Tibial nerve (tissue), 4 donors: ENCODE measurements at regions not wholly inside any gene's neighbourhood (a gene's known extent, or its start where the extent isn't known, plus 50 kb on each side); places are given as distances from the start of the nearest gene placed in this dataset.
"Not testable (repeated sequence)": the region's sequence is repeated elsewhere in the genome, so short reads cannot be mapped to it uniquely, and the experiment has no call there.

Experiments used
- DNase-seq, 2 donors: peaks; one replicate each; pipeline ENCODE4 v3.0.0-alpha.2; 2019; ENCODE audit warnings: low spot score in 2 of 2
- H3K27ac ChIP-seq, 4 donors: fragments of 200-600 bp; sonication (generic) in 3 of 4; one replicate each; pipeline ENCODE4 v1.5.1; 2017 to 2019; ENCODE audit warnings: mild to moderate bottlenecking in 1 of 4
- H3K27me3 ChIP-seq, 2 donors: fragments of 200-600 bp; sonication (generic) in 1 of 2; one replicate each; pipeline versions ENCODE4 v1.5.1 to v1.6.0; 2017 to 2019
- H3K36me3 ChIP-seq, 3 donors: fragments of 200-600 bp; sonication (generic); one replicate each; pipeline ENCODE4 v1.5.1; 2018 to 2019
- H3K4me1 ChIP-seq, 4 donors: fragments of 200-600 bp; sonication (generic) in 3 of 4; one replicate each; pipeline ENCODE4 v1.5.1; 2017 to 2019
- H3K4me3 ChIP-seq, 4 donors: fragments of 200-600 bp; sonication (generic) in 3 of 4; one replicate each; pipeline ENCODE4 v1.5.1; 2017 to 2019; ENCODE audit warnings: mild to moderate bottlenecking in 1 of 4, moderate library complexity in 1 of 4
- H3K9me3 ChIP-seq, 4 donors: fragments of 200-600 bp; sonication (generic) in 3 of 4; one replicate each; pipeline ENCODE4 v1.5.1; 2017 to 2019
- EP300 ChIP-seq, 2 donors: sonication (generic); formaldehyde crosslinking; IDR thresholded peaks; one replicate each; pipeline ENCODE4 v1.6.1; 2017; ENCODE audit warnings: antibody characterized with exemption in 2 of 2, mild to moderate bottlenecking in 1 of 2
- POLR2A ChIP-seq, 2 donors: fragments of 450-650 bp; IDR thresholded peaks; one replicate each; pipeline ENCODE4 v1.6.1; 2017; ENCODE audit warnings: antibody characterized with exemption in 2 of 2, mild to moderate bottlenecking in 2 of 2, moderate library complexity in 2 of 2
- WGBS, 2 donors: methylation state at CpG; one replicate each; pipeline ENCODE4 v1.1.5; 2018; 5-methylcytosine and 5-hydroxymethylcytosine counted together

DNA sequence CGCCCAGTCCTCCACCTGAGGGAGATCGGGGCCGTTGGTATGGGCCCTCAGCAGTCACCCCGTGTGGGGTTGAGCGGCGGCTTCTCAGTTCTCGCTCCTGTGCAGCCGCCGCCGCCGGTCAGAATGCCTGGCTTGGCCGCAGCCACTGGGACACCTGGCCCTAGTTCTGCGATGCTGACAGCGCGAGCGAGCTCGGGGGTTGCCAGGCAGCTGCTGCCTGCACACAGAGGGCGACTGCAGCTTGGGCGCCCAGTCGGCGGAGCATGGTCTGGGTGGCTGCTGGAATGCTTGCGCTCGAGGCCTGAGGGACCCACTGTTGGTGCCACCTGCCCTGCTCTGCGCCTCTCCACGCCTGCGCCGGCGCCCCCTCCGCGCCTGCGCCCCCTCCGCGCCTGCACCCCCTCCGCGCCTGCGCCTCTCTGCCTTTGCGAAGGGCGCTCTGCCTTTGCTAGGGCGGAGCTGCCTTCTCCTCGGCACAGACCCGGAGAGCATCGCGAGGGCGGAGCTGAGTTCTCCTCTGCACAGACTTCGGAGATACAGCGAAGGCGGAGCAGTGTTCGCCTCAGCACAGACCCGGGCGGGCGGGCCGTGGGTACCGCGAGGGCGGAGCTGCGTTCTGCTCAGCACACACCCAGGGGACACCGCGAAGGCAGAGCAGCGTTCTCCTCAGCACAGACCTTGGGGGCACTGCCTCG is 1648.3 kb downstream of the SPATA31A7 start:
- not testable (repeated sequence) for H3K9me3 ChIP-seq, H3K36me3 ChIP-seq
- H3K27me3 ChIP-seq, result peaks cover 0 to 30% of the 10 kb centered on the region in 2 donors
- H3K4me3 ChIP-seq, result peak overlapping the region; percentile 25 to 48 (median 44)
- peak; percentile 36 to 70 for DNase-seq
- H3K4me1 ChIP-seq, result peaks cover 0 to 15% (median 0%) of the 10 kb centered on the region in 4 donors
- H3K27ac ChIP-seq, result peak overlapping the region in 3 of 4 donors; percentile 27 to 67 (median 47)
- TF ChIP-seq POLR2A (IDR thresholded peaks at IDR 0.05) (peak in 1 of 2 donors; percentile 60), EP300 (IDR thresholded peaks at IDR 0.05) (peak in 1 of 2 donors; percentile 61)
- WGBS, 2 donors, result 0 to 1% methylated on average over 34 to 49 of the region's 60 CpGs

DNA sequence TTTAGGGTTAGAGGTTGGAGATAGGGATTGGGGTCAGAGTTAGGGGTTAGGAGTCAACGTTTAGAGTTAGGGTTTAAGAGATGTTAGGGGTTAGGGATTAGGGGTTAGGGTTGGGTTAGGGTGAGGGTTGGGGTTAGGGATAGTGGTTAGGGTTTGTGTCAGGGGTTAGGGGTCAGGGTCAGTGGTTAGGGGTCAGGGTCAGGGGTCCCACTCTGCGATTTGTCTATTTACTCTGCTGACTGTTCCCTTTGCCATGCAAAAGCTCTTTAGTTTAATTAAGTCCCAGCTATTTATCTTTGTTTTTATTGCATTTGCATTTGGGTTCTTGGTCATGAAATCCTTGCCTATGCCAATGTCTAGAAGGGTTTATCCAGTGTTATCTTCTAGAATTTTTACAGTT is 1649.3 kb downstream of the SPATA31A7 start:
- H3K9me3 ChIP-seq, result peaks cover 0 to 12% (median 2%) of the 10 kb centered on the region in 4 donors
- peaks cover 0 to 28% of the 10 kb centered on the region in 2 donors for H3K27me3 ChIP-seq
- not testable (repeated sequence) for H3K36me3 ChIP-seq, H3K27ac ChIP-seq, DNase-seq, H3K4me3 ChIP-seq
- H3K4me1 ChIP-seq, result peaks cover 0 to 15% (median 0%) of the 10 kb centered on the region in 4 donors
- 21 to 26% methylated on average over 2 of the region's 2 CpGs for WGBS, 2 donors

DNA sequence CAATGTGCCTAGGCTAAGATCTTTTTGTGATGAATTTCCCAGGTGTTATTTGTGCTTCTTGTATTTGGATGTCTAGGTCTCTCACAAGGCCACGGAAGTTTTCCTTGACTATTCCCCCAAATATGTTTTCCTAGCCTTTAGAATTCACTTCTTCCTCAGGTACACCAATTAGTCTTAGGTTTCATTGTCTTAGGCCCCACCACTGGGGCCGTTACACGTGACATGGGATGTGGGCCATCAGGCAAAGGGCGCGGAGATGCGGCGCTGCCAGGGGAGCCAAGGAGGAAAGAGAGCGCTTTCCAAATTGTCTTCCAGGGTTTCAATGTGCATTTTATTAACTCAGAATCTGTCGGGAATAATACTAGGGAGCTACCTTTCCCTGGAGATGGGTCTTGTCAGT is 1653.3 kb downstream of the SPATA31A7 start:
- not testable (repeated sequence) for H3K4me3 ChIP-seq, H3K27ac ChIP-seq, DNase-seq, H3K36me3 ChIP-seq, H3K4me1 ChIP-seq
- H3K27me3 ChIP-seq, result peaks cover 0 to 18% of the 10 kb centered on the region in 2 donors
- H3K9me3 ChIP-seq, result peaks cover 0 to 12% (median 2%) of the 10 kb centered on the region in 4 donors
- WGBS, 2 donors, result 56 to 62% methylated on average over 9 of the region's 9 CpGs

DNA sequence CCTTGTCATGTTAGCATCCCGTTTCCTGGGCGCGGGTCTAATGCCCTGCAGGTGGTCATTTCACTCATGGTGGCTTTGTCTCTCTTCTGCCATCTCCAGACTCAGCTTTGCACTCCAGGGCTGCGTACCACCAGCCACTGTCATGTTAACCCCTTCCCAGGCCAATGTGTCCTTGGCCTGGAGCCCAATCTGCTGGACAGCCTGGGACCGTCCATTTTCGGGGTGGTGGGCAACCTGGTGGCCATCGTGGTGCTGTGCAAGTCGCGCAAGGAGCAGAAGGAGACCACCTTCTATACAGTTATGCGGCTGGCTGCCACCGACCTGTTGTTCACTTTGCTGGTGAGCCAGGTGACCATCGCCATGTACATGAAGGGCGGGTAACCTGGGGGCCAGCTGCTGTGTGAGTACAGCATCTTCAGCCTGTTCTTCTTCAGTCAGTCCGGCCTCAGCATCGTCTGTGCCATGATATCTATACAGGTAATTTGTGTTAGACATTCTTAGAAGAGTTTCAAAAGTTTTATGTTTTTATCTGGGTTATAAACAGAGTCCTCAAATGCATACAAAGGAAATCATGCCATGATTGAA is 1654.0 kb downstream of the SPATA31A7 start:
- H3K4me1 ChIP-seq, H3K27ac ChIP-seq, DNase-seq, H3K4me3 ChIP-seq, H3K36me3 ChIP-seq: not testable (repeated sequence)
- WGBS, 2 donors, result 60 to 74% methylated on average over 9 to 11 of the region's 15 CpGs
- peaks cover 0 to 15% of the 10 kb centered on the region in 2 donors for H3K27me3 ChIP-seq
- H3K9me3 ChIP-seq, result peaks cover 0 to 12% (median 2%) of the 10 kb centered on the region in 4 donors

DNA sequence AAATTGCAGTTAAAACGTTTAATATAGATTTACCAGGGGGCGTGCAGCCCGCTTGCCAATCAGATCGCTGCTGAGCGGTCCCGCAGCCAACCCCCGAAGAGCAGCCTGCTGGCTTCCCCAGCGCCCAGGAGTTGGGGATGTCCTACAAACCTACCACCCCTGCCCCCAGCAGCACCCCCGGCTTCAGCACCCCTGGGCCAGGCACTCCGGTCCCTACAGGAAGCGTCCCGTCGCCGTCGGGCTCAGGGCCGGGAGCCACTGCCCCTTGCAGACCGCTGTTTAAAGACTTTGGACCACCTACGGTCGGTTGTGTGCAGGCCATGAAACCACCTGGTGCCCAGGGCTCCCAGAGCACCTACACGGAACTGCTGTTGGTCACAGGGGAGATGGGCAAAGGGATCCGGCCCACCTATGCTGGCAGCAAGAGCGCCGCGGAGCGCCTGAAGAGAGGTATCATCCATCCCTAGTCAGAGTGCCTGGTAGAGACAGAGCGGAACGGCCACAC is 1654.9 kb downstream of the SPATA31A7 start:
- DNase-seq, H3K36me3 ChIP-seq, H3K4me1 ChIP-seq, H3K27ac ChIP-seq, H3K4me3 ChIP-seq: not testable (repeated sequence)
- peaks cover 0 to 12% (median 2%) of the 10 kb centered on the region in 4 donors for H3K9me3 ChIP-seq
- WGBS, 2 donors, result 43 to 52% methylated on average over 25 to 27 of the region's 27 CpGs
- H3K27me3 ChIP-seq, result peaks cover 0 to 15% of the 10 kb centered on the region in 2 donors

DNA sequence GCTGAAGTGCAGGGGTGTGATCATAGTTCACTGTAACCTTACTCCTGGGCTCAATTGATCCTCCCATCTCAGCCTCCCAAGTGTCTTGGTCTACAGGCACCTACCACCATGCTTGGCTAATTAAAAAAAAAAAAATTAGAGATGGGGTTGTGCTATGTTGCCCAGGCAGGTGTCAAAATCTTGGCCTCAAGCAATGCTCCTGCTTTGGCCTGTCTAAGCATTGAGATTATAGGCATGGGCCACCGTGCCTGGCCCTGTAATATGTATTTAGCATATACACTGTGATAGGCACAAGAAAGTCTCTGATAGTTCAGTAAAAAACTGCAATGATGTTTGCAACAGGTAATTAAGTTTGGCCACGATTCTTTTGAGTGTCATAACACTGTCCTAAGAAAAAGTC is 1658.4 kb downstream of the SPATA31A7 start:
- peaks cover 0 to 14% of the 10 kb centered on the region in 2 donors for H3K27me3 ChIP-seq
- 70 to 78% methylated on average over 2 of the region's 2 CpGs for WGBS, 2 donors
- not testable (repeated sequence) for H3K36me3 ChIP-seq, H3K4me1 ChIP-seq, H3K9me3 ChIP-seq, H3K27ac ChIP-seq, H3K4me3 ChIP-seq, DNase-seq

DNA sequence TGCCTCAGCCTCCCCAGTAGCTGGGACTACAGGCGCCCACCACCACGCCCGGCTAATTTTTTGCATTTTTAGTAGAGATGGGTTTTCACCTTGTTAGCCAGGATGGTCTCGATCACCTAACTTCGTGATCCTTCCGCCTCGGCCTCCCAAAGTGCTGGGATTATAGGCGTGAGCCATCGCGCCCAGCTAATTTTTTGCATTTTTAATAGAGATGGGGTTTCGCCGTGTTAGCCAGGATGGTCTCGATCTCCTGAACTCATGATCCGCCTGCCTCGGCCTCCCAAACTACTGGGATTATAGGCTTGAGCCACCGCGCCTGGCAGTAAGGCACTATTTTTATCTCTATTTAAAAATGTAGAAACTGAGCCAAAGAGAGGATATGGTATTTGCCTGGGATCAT is 1660.2 kb downstream of the SPATA31A7 start:
- H3K4me1 ChIP-seq, H3K4me3 ChIP-seq, H3K27me3 ChIP-seq, H3K36me3 ChIP-seq, H3K9me3 ChIP-seq, DNase-seq, H3K27ac ChIP-seq: not testable (repeated sequence)
- 89 to 93% methylated on average over 17 of the region's 17 CpGs for WGBS, 2 donors

DNA sequence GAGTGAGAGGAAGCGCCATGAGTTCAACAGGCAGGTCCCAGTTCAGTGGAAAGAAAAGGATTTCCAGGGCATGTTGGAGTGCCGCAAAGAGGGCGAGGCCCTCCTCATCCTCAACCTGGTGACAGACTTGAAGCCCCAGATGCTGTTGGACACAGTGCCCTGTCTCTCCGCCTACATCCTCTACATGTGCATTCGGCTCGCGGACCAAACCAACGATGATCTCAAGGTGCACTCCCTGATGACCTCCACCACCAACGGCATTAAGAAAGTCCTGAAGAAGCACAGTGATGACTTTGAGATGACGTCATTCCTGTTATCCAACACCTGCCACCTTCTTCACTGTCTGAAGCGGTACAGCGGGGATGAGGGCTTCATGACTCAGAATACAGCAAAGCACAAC is 1667.4 kb downstream of the SPATA31A7 start:
- H3K9me3 ChIP-seq, DNase-seq: not testable (repeated sequence)
- WGBS, 2 donors, result 78 to 85% methylated on average over 12 of the region's 12 CpGs

DNA sequence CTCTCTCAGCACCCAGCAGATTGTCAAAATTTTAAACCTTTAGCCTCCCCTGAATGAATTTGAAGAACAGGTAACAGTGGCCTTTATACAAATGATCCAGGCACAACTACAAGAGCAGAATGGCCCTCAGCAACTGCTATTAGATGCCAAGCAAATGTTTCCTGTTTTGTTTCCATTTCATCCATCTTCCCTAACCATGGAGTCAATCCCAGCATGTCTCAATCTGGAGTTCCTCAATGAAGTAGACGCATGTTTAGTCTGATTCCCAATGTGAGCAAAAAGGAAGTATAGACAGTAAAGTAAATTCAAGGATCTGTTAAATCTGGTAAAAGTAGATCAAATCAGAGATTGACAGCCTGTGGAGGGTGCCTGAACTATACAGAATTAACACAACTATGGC is 1668.4 kb downstream of the SPATA31A7 start:
- 80 to 81% methylated on average over 1 of the region's 1 CpG for WGBS, 2 donors

More for the DNA sequence above, 1667.4 kb downstream of the SPATA31A7 start:
- not testable (repeated sequence) for H3K36me3 ChIP-seq, H3K4me3 ChIP-seq, H3K4me1 ChIP-seq, H3K27ac ChIP-seq, H3K27me3 ChIP-seq

DNA sequence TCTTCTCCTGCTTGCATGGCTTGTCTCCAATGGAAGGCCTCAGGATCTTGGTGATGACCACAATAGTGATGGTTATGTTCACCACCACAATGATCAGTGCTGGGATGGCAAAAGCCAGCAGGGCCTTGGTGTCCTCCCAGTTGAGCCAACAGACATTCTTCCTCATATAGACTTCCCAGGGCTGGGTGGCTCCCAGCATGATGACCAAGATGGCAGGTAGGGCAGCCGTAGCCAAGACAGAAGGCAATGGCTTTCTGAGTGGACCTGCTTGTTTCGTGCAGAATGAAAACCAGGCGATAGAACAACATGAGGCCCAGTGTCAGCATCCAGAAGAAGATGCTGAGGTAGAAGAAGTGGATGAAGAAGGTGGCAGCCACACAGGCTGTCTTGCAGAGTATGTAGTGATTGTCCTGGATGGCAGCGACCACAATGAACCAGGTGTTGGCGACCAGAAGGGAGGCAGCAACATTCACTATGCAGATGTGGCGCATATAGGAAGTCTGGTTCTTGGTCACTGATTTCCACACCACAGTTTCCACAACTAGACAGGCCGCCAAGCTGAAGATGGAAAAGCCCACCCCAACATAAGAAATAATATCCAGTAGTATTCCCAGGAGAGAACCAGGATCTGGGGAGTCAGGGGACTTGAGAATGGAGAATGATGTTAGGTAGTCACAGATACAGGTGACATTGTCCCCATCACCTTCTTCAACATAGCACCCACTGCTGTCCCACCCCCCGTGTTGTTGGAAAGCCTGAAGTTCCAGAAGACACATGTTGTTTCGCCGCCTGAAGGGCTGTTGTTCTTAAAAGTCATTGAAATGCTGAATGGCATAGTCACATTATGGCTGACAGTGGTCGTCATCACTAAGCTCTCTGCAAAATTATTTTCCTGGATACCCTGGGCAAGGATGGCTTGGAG is 1671.4 kb downstream of the SPATA31A7 start:
- DNase-seq, result not testable (repeated sequence)
- peaks cover 0 to 12% of the 10 kb centered on the region in 2 donors for H3K27me3 ChIP-seq

More for the DNA sequence above, 1668.4 kb downstream of the SPATA31A7 start:
- H3K4me3 ChIP-seq, H3K4me1 ChIP-seq, DNase-seq, H3K27me3 ChIP-seq, H3K9me3 ChIP-seq, H3K27ac ChIP-seq, H3K36me3 ChIP-seq: not testable (repeated sequence)

DNA sequence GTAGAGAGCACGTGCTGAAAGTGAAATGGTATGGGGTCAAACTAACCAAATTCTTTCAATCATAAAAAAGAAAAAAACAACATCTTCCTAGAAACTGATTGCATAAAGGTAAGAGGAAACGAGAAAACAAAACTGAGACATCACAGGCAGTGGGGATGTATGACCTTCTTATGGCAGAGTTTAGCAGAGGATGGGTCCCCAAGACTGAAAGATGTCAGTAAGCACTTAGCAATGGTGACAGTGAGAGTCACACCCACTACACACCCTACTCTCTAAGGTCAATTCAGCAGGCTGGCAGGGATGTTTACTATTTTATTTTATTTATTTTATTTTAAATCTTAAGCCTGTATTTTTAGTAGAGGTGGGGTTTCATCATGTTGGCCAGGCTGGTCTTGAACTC is 1672.3 kb downstream of the SPATA31A7 start:
- DNase-seq, H3K4me3 ChIP-seq, H3K9me3 ChIP-seq, H3K4me1 ChIP-seq, H3K27ac ChIP-seq, H3K36me3 ChIP-seq: not testable (repeated sequence)
- peaks cover 0 to 12% of the 10 kb centered on the region in 2 donors for H3K27me3 ChIP-seq
- WGBS, 2 donors, result 73 to 81% methylated on average over 2 of the region's 2 CpGs

More for the DNA sequence above, 1671.4 kb downstream of the SPATA31A7 start:
- H3K9me3 ChIP-seq, H3K4me1 ChIP-seq, H3K4me3 ChIP-seq, H3K36me3 ChIP-seq, H3K27ac ChIP-seq: not testable (repeated sequence)
- 91 to 92% methylated on average over 11 of the region's 11 CpGs for WGBS, 2 donors

DNA sequence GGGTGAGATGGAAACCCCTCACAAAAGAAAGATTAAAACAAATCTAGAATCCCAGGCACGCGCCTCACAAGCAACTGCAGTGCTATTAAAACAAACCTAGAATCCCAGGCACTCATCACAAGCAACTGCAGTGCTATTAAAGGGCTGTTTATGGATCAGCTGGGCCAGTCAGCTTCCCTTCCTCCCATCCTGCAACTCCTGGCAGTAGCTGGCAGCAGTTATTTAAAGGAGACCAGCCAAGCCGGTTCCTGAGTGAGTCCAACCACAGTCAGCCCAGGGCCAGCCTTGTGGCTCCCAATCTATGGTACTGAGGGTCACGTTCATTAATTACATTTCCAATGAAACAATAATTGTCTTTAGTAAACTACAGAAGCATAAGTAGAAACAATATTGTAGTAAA is 1673.5 kb downstream of the SPATA31A7 start:
- 24 to 27% methylated on average over 4 of the region's 4 CpGs for WGBS, 2 donors
- DNase-seq, H3K4me1 ChIP-seq: not testable (repeated sequence)

More for the DNA sequence above, 1673.5 kb downstream of the SPATA31A7 start:
- not testable (repeated sequence) for H3K36me3 ChIP-seq, H3K9me3 ChIP-seq, H3K4me3 ChIP-seq, H3K27ac ChIP-seq
- H3K27me3 ChIP-seq, result peaks cover 0 to 12% of the 10 kb centered on the region in 2 donors
